WTC11 (cell line): ENCODE measurements at regions not wholly inside any gene's neighbourhood (a gene's known extent, or its start where the extent isn't known, plus 50 kb on each side); places are given as distances from the start of the nearest gene placed in this dataset.

Experiments
- ATAC-seq: fragments of 200-7000 bp; cut with Tn5 transposase; 2 replicates; pipeline ENCODE4 v1.10.0; 2021; ENCODE audit warnings: mild to moderate bottlenecking, moderate library complexity
- CTCF ChIA-PET: fragments of 300-600 bp; sonication (Branson Sonifier 250); formaldehyde crosslinking; loops from one replicate; lab custom pipeline; 2021; ENCODE audit warnings: antibody characterized with exemption; lab: Charles Lee
- POLR2A ChIA-PET: fragments of 350-600 bp; sonication (Branson Sonifier 250); formaldehyde crosslinking; loops from one replicate; lab custom pipeline; 2021; ENCODE audit warnings: antibody characterized with exemption; lab: Charles Lee
- DNase-seq: peaks from one replicate; pipeline ENCODE4 v3.0.0; 2021; ENCODE audit warnings: low spot score
- H3K27ac Mint-ChIP-seq: 2 replicates; pipeline ENCODE4 v1.8.0; 2021; ENCODE audit warnings: mixed read lengths
- H3K27me3 Mint-ChIP-seq: 2 replicates; pipeline ENCODE4 v1.8.0; 2021; ENCODE audit warnings: low read depth, mild to moderate bottlenecking, moderate library complexity, mixed read lengths
- H3K36me3 Mint-ChIP-seq: 2 replicates; pipeline ENCODE4 v1.8.0; 2021; ENCODE audit warnings: mixed read lengths
- H3K4me1 Mint-ChIP-seq: 2 replicates; pipeline ENCODE4 v1.8.0; 2022; ENCODE audit warnings: mixed read lengths
- H3K4me3 Mint-ChIP-seq: 2 replicates; pipeline ENCODE4 v1.8.0; 2021; ENCODE audit warnings: mild to moderate bottlenecking, moderate library complexity, mixed read lengths
- H3K9me3 Mint-ChIP-seq: 2 replicates; pipeline ENCODE4 v1.8.0; 2021; ENCODE audit warnings: mixed read lengths
- CBFB ChIP-seq: sonication (generic); formaldehyde crosslinking; IDR thresholded peaks from 2 replicates; pipeline ENCODE4 v1.8.1; 2022; ENCODE audit warnings: mild to moderate bottlenecking, low read depth, missing genetic modification reagents
- ETV6 ChIP-seq: sonication (generic); formaldehyde crosslinking; IDR thresholded peaks from 2 replicates; pipeline ENCODE4 v1.8.1; 2022; ENCODE audit warnings: mild to moderate bottlenecking, missing genetic modification reagents
- NFATC4 ChIP-seq: fragments of 250-450 bp; sonication (Bioruptor Pico); IDR thresholded peaks from 2 replicates; pipeline ENCODE4 v1.9.0; 2021; ENCODE audit warnings: mild to moderate bottlenecking
- SP1 ChIP-seq: sonication (generic); formaldehyde crosslinking; conservative IDR thresholded peaks from 2 replicates; pipeline ENCODE4 v1.8.1; 2022; ENCODE audit warnings: missing genetic modification reagents
- ZNF232 ChIP-seq: sonication (generic); formaldehyde crosslinking; IDR thresholded peaks from 2 replicates; pipeline ENCODE4 v1.8.0; 2022; ENCODE audit warnings: mild to moderate bottlenecking, missing genetic modification reagents
- TF ChIP-seq, protein P1 (sequence below): sonication (generic); formaldehyde crosslinking; conservative IDR thresholded peaks from 2 replicates; pipeline ENCODE4 v1.8.1; 2022; ENCODE audit warnings: mild to moderate bottlenecking, missing genetic modification reagents
- TF ChIP-seq, protein P2 (sequence below): sonication (generic); formaldehyde crosslinking; IDR thresholded peaks from 2 replicates; pipeline ENCODE4 v1.8.0; 2022; ENCODE audit warnings: mild to moderate bottlenecking, missing genetic modification reagents
- TF ChIP-seq, protein P3 (sequence below): fragments of 250-450 bp; sonication (Bioruptor Pico); IDR thresholded peaks from 2 replicates; pipeline ENCODE4 v1.9.0; 2021; ENCODE audit warnings: mild to moderate bottlenecking
- TF ChIP-seq, protein P4 (sequence below): fragments of 250-450 bp; sonication (Bioruptor Pico); IDR thresholded peaks from 2 replicates; pipeline ENCODE4 v2.1.2; 2022; ENCODE audit warnings: mild to moderate bottlenecking, moderate library complexity
- TF ChIP-seq, protein P5 (sequence below): sonication (generic); formaldehyde crosslinking; IDR thresholded peaks from 2 replicates; pipeline ENCODE4 v1.8.1; 2022; ENCODE audit warnings: low read depth, missing genetic modification reagents, borderline replicate concordance
- TF ChIP-seq, protein P6 (sequence below): sonication (generic); formaldehyde crosslinking; conservative IDR thresholded peaks from 2 replicates; pipeline ENCODE4 v1.8.1; 2023; ENCODE audit warnings: mild to moderate bottlenecking, low read depth, missing genetic modification reagents, moderate library complexity
- TF ChIP-seq, protein P7 (sequence below): fragments of 250-450 bp; sonication (Bioruptor Pico); IDR thresholded peaks from 2 replicates; pipeline ENCODE4 v1.9.0; 2021; ENCODE audit warnings: moderate library complexity, mild to moderate bottlenecking, inconsistent platforms, borderline replicate concordance
- TF ChIP-seq, protein P8 (sequence below): fragments of 250-450 bp; sonication (Bioruptor Pico); IDR thresholded peaks from 2 replicates; pipeline ENCODE4 v1.8.0; 2021; ENCODE audit warnings: mild to moderate bottlenecking
- TF ChIP-seq, protein P9 (sequence below): sonication (generic); formaldehyde crosslinking; IDR thresholded peaks from 2 replicates; pipeline ENCODE4 v1.8.1; 2022; ENCODE audit warnings: mild to moderate bottlenecking, missing genetic modification reagents, moderate library complexity, borderline replicate concordance

DNA sequence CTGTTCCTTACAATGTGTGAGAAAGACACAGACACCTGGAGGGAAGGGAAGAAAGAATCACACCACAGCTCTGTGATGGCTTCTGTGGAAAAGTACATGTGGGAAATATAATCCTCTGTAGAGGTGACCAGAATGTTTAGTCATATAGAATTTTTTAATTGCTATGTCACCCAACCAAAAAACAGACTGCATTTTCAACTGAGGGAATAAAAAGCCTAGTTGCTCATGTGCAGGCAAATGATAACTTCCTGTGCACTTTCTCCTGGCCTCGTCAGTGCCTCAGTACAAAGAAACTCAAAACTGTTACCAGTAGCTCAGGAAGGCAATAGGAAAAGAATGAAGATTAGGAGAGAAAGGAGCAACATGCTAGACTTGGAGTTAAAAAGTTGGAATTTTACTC, 326.8 kb downstream of the OSR1 start:
- H3K27ac Mint-ChIP-seq, result no peak overlapping the region

DNA sequence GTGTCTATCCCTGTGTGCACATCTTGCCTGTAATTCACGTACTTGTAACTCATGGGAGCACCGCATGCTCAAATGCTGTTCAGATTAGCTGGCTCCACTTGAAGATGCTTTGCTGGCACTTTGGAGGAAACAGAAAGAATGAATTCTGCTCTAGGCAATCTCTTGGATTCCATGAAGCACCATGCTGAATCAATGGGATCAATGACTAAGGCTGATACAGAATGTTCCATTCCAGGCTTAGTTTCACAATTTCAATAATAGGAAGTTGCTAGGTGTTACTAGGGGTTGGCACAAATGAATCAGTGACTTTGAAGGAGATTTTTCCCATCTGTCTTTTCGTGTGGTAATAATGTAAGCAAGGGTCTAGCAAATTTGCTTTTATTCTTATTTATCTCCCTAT, 328.8 kb downstream of the OSR1 start:
- H3K4me1 Mint-ChIP-seq, result peaks cover 9% of the 10 kb centered on the region
- ATAC-seq (no peak), DNase-seq (no peak)
- H3K4me3 Mint-ChIP-seq, result no peak overlapping the region
- no peaks in the 10 kb centered on the region for H3K36me3 Mint-ChIP-seq
- ChIA-PET POLR2A (no interaction called here), CTCF (no interaction called here)
- H3K27me3 Mint-ChIP-seq, result no peaks in the 10 kb centered on the region
- peaks cover under 1% of the 10 kb centered on the region; the same call in 1 of the 2 replicates for H3K9me3 Mint-ChIP-seq
- no peak overlapping the region for H3K27ac Mint-ChIP-seq
- TF ChIP-seq, protein P1, sequence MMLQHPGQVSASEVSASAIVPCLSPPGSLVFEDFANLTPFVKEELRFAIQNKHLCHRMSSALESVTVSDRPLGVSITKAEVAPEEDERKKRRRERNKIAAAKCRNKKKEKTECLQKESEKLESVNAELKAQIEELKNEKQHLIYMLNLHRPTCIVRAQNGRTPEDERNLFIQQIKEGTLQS, result no peak
- TF ChIP-seq, protein P2, sequence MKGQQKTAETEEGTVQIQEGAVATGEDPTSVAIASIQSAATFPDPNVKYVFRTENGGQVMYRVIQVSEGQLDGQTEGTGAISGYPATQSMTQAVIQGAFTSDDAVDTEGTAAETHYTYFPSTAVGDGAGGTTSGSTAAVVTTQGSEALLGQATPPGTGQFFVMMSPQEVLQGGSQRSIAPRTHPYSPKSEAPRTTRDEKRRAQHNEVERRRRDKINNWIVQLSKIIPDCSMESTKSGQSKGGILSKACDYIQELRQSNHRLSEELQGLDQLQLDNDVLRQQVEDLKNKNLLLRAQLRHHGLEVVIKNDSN (CRISPR knock-in tag), result no peak
- TF ChIP-seq, protein P3, sequence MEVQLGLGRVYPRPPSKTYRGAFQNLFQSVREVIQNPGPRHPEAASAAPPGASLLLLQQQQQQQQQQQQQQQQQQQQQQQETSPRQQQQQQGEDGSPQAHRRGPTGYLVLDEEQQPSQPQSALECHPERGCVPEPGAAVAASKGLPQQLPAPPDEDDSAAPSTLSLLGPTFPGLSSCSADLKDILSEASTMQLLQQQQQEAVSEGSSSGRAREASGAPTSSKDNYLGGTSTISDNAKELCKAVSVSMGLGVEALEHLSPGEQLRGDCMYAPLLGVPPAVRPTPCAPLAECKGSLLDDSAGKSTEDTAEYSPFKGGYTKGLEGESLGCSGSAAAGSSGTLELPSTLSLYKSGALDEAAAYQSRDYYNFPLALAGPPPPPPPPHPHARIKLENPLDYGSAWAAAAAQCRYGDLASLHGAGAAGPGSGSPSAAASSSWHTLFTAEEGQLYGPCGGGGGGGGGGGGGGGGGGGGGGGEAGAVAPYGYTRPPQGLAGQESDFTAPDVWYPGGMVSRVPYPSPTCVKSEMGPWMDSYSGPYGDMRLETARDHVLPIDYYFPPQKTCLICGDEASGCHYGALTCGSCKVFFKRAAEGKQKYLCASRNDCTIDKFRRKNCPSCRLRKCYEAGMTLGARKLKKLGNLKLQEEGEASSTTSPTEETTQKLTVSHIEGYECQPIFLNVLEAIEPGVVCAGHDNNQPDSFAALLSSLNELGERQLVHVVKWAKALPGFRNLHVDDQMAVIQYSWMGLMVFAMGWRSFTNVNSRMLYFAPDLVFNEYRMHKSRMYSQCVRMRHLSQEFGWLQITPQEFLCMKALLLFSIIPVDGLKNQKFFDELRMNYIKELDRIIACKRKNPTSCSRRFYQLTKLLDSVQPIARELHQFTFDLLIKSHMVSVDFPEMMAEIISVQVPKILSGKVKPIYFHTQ (CRISPR knock-in tag), result no peak
- TF ChIP-seq CBFB (no peak), SP1 (no peak)
- TF ChIP-seq, protein P4, sequence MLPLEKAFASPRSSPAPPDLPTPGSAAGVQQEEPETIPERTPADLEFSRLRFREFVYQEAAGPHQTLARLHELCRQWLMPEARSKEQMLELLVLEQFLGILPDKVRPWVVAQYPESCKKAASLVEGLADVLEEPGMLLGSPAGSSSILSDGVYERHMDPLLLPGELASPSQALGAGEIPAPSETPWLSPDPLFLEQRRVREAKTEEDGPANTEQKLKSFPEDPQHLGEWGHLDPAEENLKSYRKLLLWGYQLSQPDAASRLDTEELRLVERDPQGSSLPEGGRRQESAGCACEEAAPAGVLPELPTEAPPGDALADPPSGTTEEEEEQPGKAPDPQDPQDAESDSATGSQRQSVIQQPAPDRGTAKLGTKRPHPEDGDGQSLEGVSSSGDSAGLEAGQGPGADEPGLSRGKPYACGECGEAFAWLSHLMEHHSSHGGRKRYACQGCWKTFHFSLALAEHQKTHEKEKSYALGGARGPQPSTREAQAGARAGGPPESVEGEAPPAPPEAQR (CRISPR knock-in tag), result no peak
- TF ChIP-seq, protein P5, sequence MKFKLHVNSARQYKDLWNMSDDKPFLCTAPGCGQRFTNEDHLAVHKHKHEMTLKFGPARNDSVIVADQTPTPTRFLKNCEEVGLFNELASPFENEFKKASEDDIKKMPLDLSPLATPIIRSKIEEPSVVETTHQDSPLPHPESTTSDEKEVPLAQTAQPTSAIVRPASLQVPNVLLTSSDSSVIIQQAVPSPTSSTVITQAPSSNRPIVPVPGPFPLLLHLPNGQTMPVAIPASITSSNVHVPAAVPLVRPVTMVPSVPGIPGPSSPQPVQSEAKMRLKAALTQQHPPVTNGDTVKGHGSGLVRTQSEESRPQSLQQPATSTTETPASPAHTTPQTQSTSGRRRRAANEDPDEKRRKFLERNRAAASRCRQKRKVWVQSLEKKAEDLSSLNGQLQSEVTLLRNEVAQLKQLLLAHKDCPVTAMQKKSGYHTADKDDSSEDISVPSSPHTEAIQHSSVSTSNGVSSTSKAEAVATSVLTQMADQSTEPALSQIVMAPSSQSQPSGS, result no peak
- TF ChIP-seq, protein P6, sequence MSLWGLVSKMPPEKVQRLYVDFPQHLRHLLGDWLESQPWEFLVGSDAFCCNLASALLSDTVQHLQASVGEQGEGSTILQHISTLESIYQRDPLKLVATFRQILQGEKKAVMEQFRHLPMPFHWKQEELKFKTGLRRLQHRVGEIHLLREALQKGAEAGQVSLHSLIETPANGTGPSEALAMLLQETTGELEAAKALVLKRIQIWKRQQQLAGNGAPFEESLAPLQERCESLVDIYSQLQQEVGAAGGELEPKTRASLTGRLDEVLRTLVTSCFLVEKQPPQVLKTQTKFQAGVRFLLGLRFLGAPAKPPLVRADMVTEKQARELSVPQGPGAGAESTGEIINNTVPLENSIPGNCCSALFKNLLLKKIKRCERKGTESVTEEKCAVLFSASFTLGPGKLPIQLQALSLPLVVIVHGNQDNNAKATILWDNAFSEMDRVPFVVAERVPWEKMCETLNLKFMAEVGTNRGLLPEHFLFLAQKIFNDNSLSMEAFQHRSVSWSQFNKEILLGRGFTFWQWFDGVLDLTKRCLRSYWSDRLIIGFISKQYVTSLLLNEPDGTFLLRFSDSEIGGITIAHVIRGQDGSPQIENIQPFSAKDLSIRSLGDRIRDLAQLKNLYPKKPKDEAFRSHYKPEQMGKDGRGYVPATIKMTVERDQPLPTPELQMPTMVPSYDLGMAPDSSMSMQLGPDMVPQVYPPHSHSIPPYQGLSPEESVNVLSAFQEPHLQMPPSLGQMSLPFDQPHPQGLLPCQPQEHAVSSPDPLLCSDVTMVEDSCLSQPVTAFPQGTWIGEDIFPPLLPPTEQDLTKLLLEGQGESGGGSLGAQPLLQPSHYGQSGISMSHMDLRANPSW (CRISPR knock-in tag), result no peak

More for the DNA sequence above, 326.8 kb downstream of the OSR1 start:
- ChIA-PET CTCF (no interaction called here), POLR2A (no interaction called here)
- no peaks in the 10 kb centered on the region for H3K27me3 Mint-ChIP-seq
- H3K9me3 Mint-ChIP-seq, result peaks cover 3% of the 10 kb centered on the region; the same call in 1 of the 2 replicates
- no peak overlapping the region for H3K4me3 Mint-ChIP-seq
- peaks cover 9% of the 10 kb centered on the region for H3K4me1 Mint-ChIP-seq
- ATAC-seq, result no peak
- no peaks in the 10 kb centered on the region for H3K36me3 Mint-ChIP-seq
- DNase-seq, result no peak
- TF ChIP-seq, protein P7, sequence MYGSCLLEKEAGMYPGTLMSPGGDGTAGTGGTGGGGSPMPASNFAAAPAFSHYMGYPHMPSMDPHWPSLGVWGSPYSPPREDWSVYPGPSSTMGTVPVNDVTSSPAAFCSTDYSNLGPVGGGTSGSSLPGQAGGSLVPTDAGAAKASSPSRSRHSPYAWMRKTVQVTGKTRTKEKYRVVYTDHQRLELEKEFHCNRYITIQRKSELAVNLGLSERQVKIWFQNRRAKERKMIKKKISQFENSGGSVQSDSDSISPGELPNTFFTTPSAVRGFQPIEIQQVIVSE (CRISPR knock-in tag), result no peak
- TF ChIP-seq, protein P8, sequence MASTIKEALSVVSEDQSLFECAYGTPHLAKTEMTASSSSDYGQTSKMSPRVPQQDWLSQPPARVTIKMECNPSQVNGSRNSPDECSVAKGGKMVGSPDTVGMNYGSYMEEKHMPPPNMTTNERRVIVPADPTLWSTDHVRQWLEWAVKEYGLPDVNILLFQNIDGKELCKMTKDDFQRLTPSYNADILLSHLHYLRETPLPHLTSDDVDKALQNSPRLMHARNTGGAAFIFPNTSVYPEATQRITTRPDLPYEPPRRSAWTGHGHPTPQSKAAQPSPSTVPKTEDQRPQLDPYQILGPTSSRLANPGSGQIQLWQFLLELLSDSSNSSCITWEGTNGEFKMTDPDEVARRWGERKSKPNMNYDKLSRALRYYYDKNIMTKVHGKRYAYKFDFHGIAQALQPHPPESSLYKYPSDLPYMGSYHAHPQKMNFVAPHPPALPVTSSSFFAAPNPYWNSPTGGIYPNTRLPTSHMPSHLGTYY, result no peak
- no peak for TF ChIP-seq ZNF232 (CRISPR knock-in tag)
- no peak for TF ChIP-seq ETV6 (CRISPR knock-in tag)
- no peak for TF ChIP-seq NFATC4
- TF ChIP-seq, protein P3 (CRISPR knock-in tag), result no peak
- TF ChIP-seq, protein P9, sequence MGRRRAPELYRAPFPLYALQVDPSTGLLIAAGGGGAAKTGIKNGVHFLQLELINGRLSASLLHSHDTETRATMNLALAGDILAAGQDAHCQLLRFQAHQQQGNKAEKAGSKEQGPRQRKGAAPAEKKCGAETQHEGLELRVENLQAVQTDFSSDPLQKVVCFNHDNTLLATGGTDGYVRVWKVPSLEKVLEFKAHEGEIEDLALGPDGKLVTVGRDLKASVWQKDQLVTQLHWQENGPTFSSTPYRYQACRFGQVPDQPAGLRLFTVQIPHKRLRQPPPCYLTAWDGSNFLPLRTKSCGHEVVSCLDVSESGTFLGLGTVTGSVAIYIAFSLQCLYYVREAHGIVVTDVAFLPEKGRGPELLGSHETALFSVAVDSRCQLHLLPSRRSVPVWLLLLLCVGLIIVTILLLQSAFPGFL (CRISPR knock-in tag), result no peak
